HG02852 (cell line): ENCODE measurements at regions not wholly inside any gene's neighbourhood (a gene's known extent, or its start where the extent isn't known, plus 50 kb on each side); places are given as distances from the start of the nearest gene placed in this dataset.
"Not testable (repeated sequence)": the region's sequence is repeated elsewhere in the genome, so short reads cannot be mapped to it uniquely, and the experiment has no call there.

Experiments used
- ATAC-seq: cut with Tn5 transposase; IDR thresholded peaks from one replicate; pipeline ENCODE4 v1.9.1; 2021; ENCODE audit warnings: mild to moderate bottlenecking, moderate library complexity; ENCODE audit not compliant: unreplicated experiment

- not testable (repeated sequence) for ATAC-seq
Observed at GRCh38 chr14:38600572-38600971, 344.7 kb upstream of the CLEC14A start.

- ATAC-seq, result no peak
Observed at GRCh38 chr14:38593476-38593875, 337.6 kb upstream of the CLEC14A start.

GRCh38 chr14:38592764-38593442 lies 337.0 kb upstream of the CLEC14A start:
- ATAC-seq, result no peak

- no peak for ATAC-seq
Observed at GRCh38 chr14:38589747-38590350, 334.0 kb upstream of the CLEC14A start.

GRCh38 chr14:38583471-38583870 lies 327.6 kb upstream of the CLEC14A start:
- ATAC-seq, result no peak

- ATAC-seq, result no peak
Observed at GRCh38 chr14:38578278-38578681, 322.4 kb upstream of the CLEC14A start.

GRCh38 chr14:38567703-38568102 lies 311.8 kb upstream of the CLEC14A start:
- ATAC-seq, result no peak

- no peak for ATAC-seq
Observed at GRCh38 chr14:38561657-38562056, 305.8 kb upstream of the CLEC14A start.

- no peak for ATAC-seq
Observed at GRCh38 chr14:38559711-38560110, 303.8 kb upstream of the CLEC14A start.

- ATAC-seq, result not testable (repeated sequence)
Observed at GRCh38 chr14:38557391-38557790, 301.5 kb upstream of the CLEC14A start.

- ATAC-seq, result no peak
Observed at GRCh38 chr14:38556252-38556651, 300.4 kb upstream of the CLEC14A start.

- no peak for ATAC-seq
Observed at GRCh38 chr14:38554026-38554425, 298.1 kb upstream of the CLEC14A start.

GRCh38 chr14:38553586-38553985 lies 297.7 kb upstream of the CLEC14A start:
- no peak for ATAC-seq

GRCh38 chr14:38549564-38549963 lies 293.7 kb upstream of the CLEC14A start:
- no peak for ATAC-seq

- ATAC-seq, result no peak
Observed at GRCh38 chr14:38547961-38548490, 292.1 kb upstream of the CLEC14A start.

GRCh38 chr14:38546932-38547551 lies 291.1 kb upstream of the CLEC14A start:
- no peak for ATAC-seq

GRCh38 chr14:38544776-38545175 lies 288.9 kb upstream of the CLEC14A start:
- ATAC-seq, result no peak

GRCh38 chr14:38543851-38544250 lies 288.0 kb upstream of the CLEC14A start:
- not testable (repeated sequence) for ATAC-seq

- not testable (repeated sequence) for ATAC-seq
Observed at GRCh38 chr14:38538053-38538452, 282.2 kb upstream of the CLEC14A start.

GRCh38 chr14:38536376-38537038 lies 280.6 kb upstream of the CLEC14A start:
- ATAC-seq, result no peak

- ATAC-seq, result no peak
Observed at GRCh38 chr14:38528582-38528981, 272.7 kb upstream of the CLEC14A start.
